HG02610 (cell line): ENCODE measurements at regions not wholly inside any gene's neighbourhood (a gene's known extent, or its start where the extent isn't known, plus 50 kb on each side); places are given as distances from the start of the nearest gene placed in this dataset.
"Not testable (repeated sequence)": the region's sequence is repeated elsewhere in the genome, so short reads cannot be mapped to it uniquely, and the experiment has no call there.

Experiments
- ATAC-seq: cut with Tn5 transposase; IDR thresholded peaks from one replicate; pipeline ENCODE4 v1.9.1; 2021; ENCODE audit warnings: mild to moderate bottlenecking, moderate library complexity; ENCODE audit not compliant: unreplicated experiment

- no peak for ATAC-seq
Observed at GRCh38 chr13:40371531-40372125, 294.8 kb downstream of the FOXO1 start.

GRCh38 chr13:40373608-40374007 is 292.8 kb downstream of the FOXO1 start:
- ATAC-seq: not testable (repeated sequence)

GRCh38 chr13:40375489-40376171 is 290.8 kb downstream of the FOXO1 start:
- no peak for ATAC-seq

- no peak for ATAC-seq
Observed at GRCh38 chr13:40376296-40376849, 290.1 kb downstream of the FOXO1 start.

- no peak for ATAC-seq
Observed at GRCh38 chr13:40376867-40377535, 289.4 kb downstream of the FOXO1 start.

- ATAC-seq: no peak
Observed at GRCh38 chr13:40377783-40378182, 288.7 kb downstream of the FOXO1 start.

GRCh38 chr13:40379196-40379595 is 287.2 kb downstream of the FOXO1 start:
- ATAC-seq: no peak

- no peak for ATAC-seq
Observed at GRCh38 chr13:40379794-40380578, 286.5 kb downstream of the FOXO1 start.

- no peak for ATAC-seq
Observed at GRCh38 chr13:40381935-40382764, 284.3 kb downstream of the FOXO1 start.

- ATAC-seq: no peak
Observed at GRCh38 chr13:40383132-40383531, 283.3 kb downstream of the FOXO1 start.

GRCh38 chr13:40383885-40384284 is 282.6 kb downstream of the FOXO1 start:
- ATAC-seq: no peak

GRCh38 chr13:40384976-40385857 is 281.2 kb downstream of the FOXO1 start:
- ATAC-seq: no peak

GRCh38 chr13:40385858-40386180 is 280.6 kb downstream of the FOXO1 start:
- no peak for ATAC-seq

GRCh38 chr13:40386586-40386985 is 279.9 kb downstream of the FOXO1 start:
- ATAC-seq: no peak

GRCh38 chr13:40387775-40388174 is 278.7 kb downstream of the FOXO1 start:
- ATAC-seq: no peak

- ATAC-seq: peak; percentile 98
Observed at GRCh38 chr13:40388617-40389016, 277.8 kb downstream of the FOXO1 start.

GRCh38 chr13:40389081-40389641 is 277.3 kb downstream of the FOXO1 start:
- peak; percentile 43 for ATAC-seq

GRCh38 chr13:40390401-40390916 is 276.0 kb downstream of the FOXO1 start:
- no peak for ATAC-seq

GRCh38 chr13:40391788-40392187 is 274.7 kb downstream of the FOXO1 start:
- no peak for ATAC-seq
